ENCODE measurements at regions not wholly inside any gene's neighbourhood (a gene's known extent, or its start where the extent isn't known, plus 50 kb on each side); places are given as distances from the start of the nearest gene placed in this dataset.

GRCh38 chr11:112697391-112698178 lies 263.6 kb upstream of the NCAM1 start:
- Histone ChIP-seq H3K4me3 (replicated peaks in 1 of 2; ENCODE audit: low read depth in 1 of 2, low read length in 2 of 2) (no peak overlapping the region), H3K36me3 (ENCODE audit: control insufficient read depth in 1 of 2, insufficient read depth in 2 of 2, low read length in 2 of 2) (no peaks in the 10 kb centered on the region), H3K27me3 (ENCODE audit: insufficient read depth, low read length) (peaks cover 33% of the 10 kb centered on the region; the same call in 1 of the 2 replicates), H3K9me2 (ENCODE audit: insufficient read depth) (no peaks in the 10 kb centered on the region), H4K20me1 (ENCODE audit: insufficient read depth) (no peaks in the 10 kb centered on the region), H3K9ac (ENCODE audit: low read length) (no peak overlapping the region), H3K4me2 (ENCODE audit: low read length) (no peak overlapping the region), H2AFZ (ENCODE audit: low read depth, low read length, poor library complexity, severe bottlenecking) (no peak overlapping the region), H3K9me3 (ENCODE audit: control insufficient read depth in 1 of 2, insufficient read depth in 1 of 2, low read depth in 1 of 2, low read length in 2 of 2) (no peaks in the 10 kb centered on the region), H3K27ac (ENCODE audit: low read depth, low read length) (no peak overlapping the region), H3K4me1 (ENCODE audit: control insufficient read depth in 1 of 2, insufficient read depth in 2 of 2, low read length in 2 of 2) (no peaks in the 10 kb centered on the region), H3K79me2 (ENCODE audit: insufficient read depth, low read length) (no peaks in the 10 kb centered on the region)
- ChIA-PET POLR2A (no interaction called here), RAD21 (ENCODE audit: low non-redundant PET in 1 of 2, low total read pairs in 2 of 2, uncharacterized antibody in 2 of 2, unreplicated experiment in 2 of 2) (no interaction called here), CTCF (interaction anchor here (1.3 kb wide), 1 partner anchor 109 kb away, joined by 4 read pairs; no protein-coding TSS in a partner anchor)
- TF ChIP-seq, protein P1, sequence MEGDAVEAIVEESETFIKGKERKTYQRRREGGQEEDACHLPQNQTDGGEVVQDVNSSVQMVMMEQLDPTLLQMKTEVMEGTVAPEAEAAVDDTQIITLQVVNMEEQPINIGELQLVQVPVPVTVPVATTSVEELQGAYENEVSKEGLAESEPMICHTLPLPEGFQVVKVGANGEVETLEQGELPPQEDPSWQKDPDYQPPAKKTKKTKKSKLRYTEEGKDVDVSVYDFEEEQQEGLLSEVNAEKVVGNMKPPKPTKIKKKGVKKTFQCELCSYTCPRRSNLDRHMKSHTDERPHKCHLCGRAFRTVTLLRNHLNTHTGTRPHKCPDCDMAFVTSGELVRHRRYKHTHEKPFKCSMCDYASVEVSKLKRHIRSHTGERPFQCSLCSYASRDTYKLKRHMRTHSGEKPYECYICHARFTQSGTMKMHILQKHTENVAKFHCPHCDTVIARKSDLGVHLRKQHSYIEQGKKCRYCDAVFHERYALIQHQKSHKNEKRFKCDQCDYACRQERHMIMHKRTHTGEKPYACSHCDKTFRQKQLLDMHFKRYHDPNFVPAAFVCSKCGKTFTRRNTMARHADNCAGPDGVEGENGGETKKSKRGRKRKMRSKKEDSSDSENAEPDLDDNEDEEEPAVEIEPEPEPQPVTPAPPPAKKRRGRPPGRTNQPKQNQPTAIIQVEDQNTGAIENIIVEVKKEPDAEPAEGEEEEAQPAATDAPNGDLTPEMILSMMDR (IDR thresholded peaks at IDR 0.05 in 2 of 3, conservative IDR thresholded peaks at IDR 0.05 in 1 of 3; ENCODE audit: borderline replicate concordance in 1 of 3, insufficient read depth in 1 of 3, low read depth in 2 of 3, low read length in 2 of 3): peak in 2 of 3 experiments; percentile 25 to 42; a peak in 2 of 6 replicates
- TF ChIP-seq TCF7L2 (IDR thresholded peaks at IDR 0.05; ENCODE audit: borderline replicate concordance, extremely low read depth, insufficient read depth, insufficient read length): no peak
- intact Hi-C loops (cut with micrococcal nuclease): no loop called here
- no TSS peak for BruUV-seq (replicated peaks)
- ATAC-seq (0 out of 2 replicates have a peak, but pooled peaks have one; percentile 52), DNase-seq (ENCODE audit: low read depth, low spot score) (no peak)

GRCh38 chr11:112705148-112705547 lies 256.1 kb upstream of the NCAM1 start:
- no peaks in the 10 kb centered on the region for H4K20me1 ChIP-seq (ENCODE audit: insufficient read depth)
- no peaks in the 10 kb centered on the region for H3K79me2 ChIP-seq (ENCODE audit: insufficient read depth, low read length)
- no TSS peak for BruUV-seq (replicated peaks)
- TF ChIP-seq SRF (IDR thresholded peaks at IDR 0.05; ENCODE audit: low read depth) (no peak), ZNF274 (IDR thresholded peaks at IDR 0.05; ENCODE audit: low read depth, low read length) (no peak), POLR2AphosphoS5 (IDR thresholded peaks at IDR 0.05; ENCODE audit: low read depth, low read length) (no peak), EZH2phosphoT487 (IDR thresholded peaks at IDR 0.05; ENCODE audit: borderline replicate concordance) (no peak), YY1 (IDR thresholded peaks at IDR 0.05; ENCODE audit: extremely low read depth, insufficient replicate concordance, low read depth, low read length) (no peak)
- no peaks in the 10 kb centered on the region for H3K4me1 ChIP-seq (ENCODE audit: control insufficient read depth in 1 of 2, insufficient read depth in 2 of 2, low read length in 2 of 2)
- no peaks in the 10 kb centered on the region for H3K9me3 ChIP-seq (ENCODE audit: control insufficient read depth in 1 of 2, insufficient read depth in 1 of 2, low read depth in 1 of 2, low read length in 2 of 2)
- no peak for ATAC-seq
- CTCF ChIA-PET: no interaction called here
- H3K4me2 ChIP-seq (ENCODE audit: low read length): no peak overlapping the region
- RAD21 ChIA-PET (ENCODE audit: low non-redundant PET in 1 of 2, low total read pairs in 2 of 2, uncharacterized antibody in 2 of 2, unreplicated experiment in 2 of 2): no interaction called here
- DNase-seq (ENCODE audit: low read depth, low spot score): no peak
- H2AFZ ChIP-seq (ENCODE audit: low read depth, low read length, poor library complexity, severe bottlenecking): no peak overlapping the region
- no peaks in the 10 kb centered on the region for H3K36me3 ChIP-seq (ENCODE audit: control insufficient read depth in 1 of 2, insufficient read depth in 2 of 2, low read length in 2 of 2)
- H3K4me3 ChIP-seq (replicated peaks in 1 of 2; ENCODE audit: low read depth in 1 of 2, low read length in 2 of 2): no peak overlapping the region
- POLR2A ChIA-PET: no interaction called here
- H3K9ac ChIP-seq (ENCODE audit: low read length): no peak overlapping the region
- no peaks in the 10 kb centered on the region for H3K9me2 ChIP-seq (ENCODE audit: insufficient read depth)
- intact Hi-C loops (cut with micrococcal nuclease): no loop called here
- H3K27me3 ChIP-seq (ENCODE audit: insufficient read depth, low read length): peaks cover 24% of the 10 kb centered on the region
- no peak overlapping the region for H3K27ac ChIP-seq (ENCODE audit: low read depth, low read length)

Measured in HCT116 (cell line).